Kasumi-1 (cell line): ENCODE measurements at regions not wholly inside any gene's neighbourhood (a gene's known extent, or its start where the extent isn't known, plus 50 kb on each side); places are given as distances from the start of the nearest gene placed in this dataset.
A peak's percentile ranks its signal among the peaks of the same experiment; 100 is the strongest.
"Not testable (repeated sequence)": the region's sequence is repeated elsewhere in the genome, so short reads cannot be mapped to it uniquely, and the experiment has no call there.

Experiments
- DNase-seq, 2 experiments: peaks; one replicate each; lab custom pipeline; 2025; lab: John Stamatoyannopoulos, UW

GRCh38 chr22:22296047-22296446 lies 51.5 kb downstream of the VPREB1 start:
- DNase-seq = not testable (repeated sequence)

GRCh38 chr22:22297159-22297793 lies 52.7 kb downstream of the VPREB1 start:
- DNase-seq = not testable (repeated sequence)

- peak; percentile 43 to 44 for DNase-seq
Measured at GRCh38 chr22:22297794-22298653, 53.4 kb downstream of the VPREB1 start.

- DNase-seq = not testable (repeated sequence)
Measured at GRCh38 chr22:22298654-22299009, 54.0 kb downstream of the VPREB1 start.

- not testable (repeated sequence) for DNase-seq
Measured at GRCh38 chr22:22300511-22300910, 55.9 kb downstream of the VPREB1 start.

- DNase-seq = not testable (repeated sequence)
Measured at GRCh38 chr22:22300946-22301345, 56.4 kb downstream of the VPREB1 start.

- DNase-seq = no peak
Measured at GRCh38 chr22:22316589-22316988, 72.0 kb downstream of the VPREB1 start.

- no peak for DNase-seq
Measured at GRCh38 chr22:22318723-22319465, 74.3 kb downstream of the VPREB1 start.

GRCh38 chr22:22321743-22322611 lies 77.4 kb downstream of the VPREB1 start:
- DNase-seq = peak; percentile 56 to 67

- no peak for DNase-seq
Measured at GRCh38 chr22:22322792-22323191, 78.2 kb downstream of the VPREB1 start.

- no peak for DNase-seq
Measured at GRCh38 chr22:22327723-22328122, 83.1 kb downstream of the VPREB1 start.

- DNase-seq = no peak
Measured at GRCh38 chr22:22329792-22330191, 85.2 kb downstream of the VPREB1 start.

- DNase-seq = not testable (repeated sequence)
Measured at GRCh38 chr22:22335640-22336039, 91.1 kb downstream of the VPREB1 start.

GRCh38 chr22:22336333-22336732 lies 91.7 kb downstream of the VPREB1 start:
- DNase-seq = not testable (repeated sequence)

- DNase-seq = not testable (repeated sequence)
Measured at GRCh38 chr22:22338778-22339177, 94.2 kb downstream of the VPREB1 start.

GRCh38 chr22:22341736-22342135 lies 97.2 kb downstream of the VPREB1 start:
- no peak for DNase-seq

GRCh38 chr22:22342697-22343580 lies 98.4 kb downstream of the VPREB1 start:
- DNase-seq = peak in 1 of 2 experiments; percentile 2

- peak; percentile 24 to 25 for DNase-seq
Measured at GRCh38 chr22:22343581-22344296, 99.2 kb downstream of the VPREB1 start.

GRCh38 chr22:22344430-22344829 lies 99.8 kb downstream of the VPREB1 start:
- DNase-seq = no peak

GRCh38 chr22:22345781-22346180 lies 101.2 kb downstream of the VPREB1 start:
- DNase-seq = no peak
